RWPE1 (cell line): ENCODE measurements at regions not wholly inside any gene's neighbourhood (a gene's known extent, or its start where the extent isn't known, plus 50 kb on each side); places are given as distances from the start of the nearest gene placed in this dataset.
A peak's percentile ranks its signal among the peaks of the same experiment; 100 is the strongest.

ENCODE experiments used
- CTCF ChIA-PET: fragments of 350-600 bp; sonication (Branson Sonifier 250); formaldehyde crosslinking; extraction: SDS; loops from one replicate; lab custom pipeline; 2021; lab: Yijun Ruan, JAX
- POLR2A ChIA-PET: fragments of 400-600 bp; formaldehyde crosslinking; extraction: SDS; loops from one replicate; lab custom pipeline; 2020; ENCODE audit warnings: antibody characterized with exemption; ENCODE audit not compliant: low non-redundant PET; lab: Yijun Ruan, JAX
- DNase-seq: peaks from one replicate; pipeline ENCODE4 v3.0.0; 2012; ENCODE audit warnings: low spot score
- H3K27ac ChIP-seq: fragments of 450-650 bp; 2 replicates; pipeline ENCODE4 v1.5.1; 2017
- CTCF ChIP-seq: fragments of 450-650 bp; conservative IDR thresholded peaks from 2 replicates; pipeline ENCODE4 v1.5.1; 2017; ENCODE audit warnings: low read depth, mild to moderate bottlenecking

- CTCF ChIA-PET: no interaction called here
- no peak overlapping the region for H3K27ac ChIP-seq
- POLR2A ChIA-PET: no interaction called here
- TF ChIP-seq CTCF: no peak
- peak; percentile 71 for DNase-seq
Measured at GRCh38 chr1:57845041-57845440, 421.2 kb upstream of the DAB1 start.

DNA sequence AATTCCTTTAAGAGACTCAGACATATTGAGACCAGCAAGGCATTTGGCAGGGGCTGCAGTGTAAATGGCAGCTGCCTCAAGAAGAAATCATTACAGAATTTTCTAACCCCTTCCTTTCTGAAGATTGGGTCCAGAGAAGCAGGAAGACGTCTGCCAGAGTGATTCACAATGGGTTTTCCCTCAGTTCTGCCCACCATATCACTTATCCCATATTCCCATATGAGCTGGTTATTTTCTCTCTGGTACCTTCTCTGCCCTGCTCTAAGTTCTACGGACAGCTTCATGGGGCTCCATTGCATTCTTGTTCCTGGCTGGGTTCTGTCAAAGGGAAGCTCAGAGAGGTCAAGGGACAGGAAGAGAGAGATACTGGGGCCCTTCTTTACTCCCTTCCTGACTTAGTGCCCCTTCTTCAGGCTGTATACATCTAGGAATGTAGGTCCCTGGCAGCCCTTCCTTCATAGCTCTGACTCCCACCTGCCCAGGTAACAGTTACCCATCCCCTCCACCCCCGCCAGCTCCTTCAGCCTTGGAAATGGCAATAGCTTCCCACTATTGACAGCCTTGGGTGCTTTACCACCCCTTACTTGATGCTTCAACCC lies 420.6 kb upstream of the DAB1 start:
- peak; percentile 13 for DNase-seq
- no peak overlapping the region for H3K27ac ChIP-seq
- CTCF ChIA-PET: no interaction called here
- POLR2A ChIA-PET: no interaction called here
- no peak for TF ChIP-seq CTCF

GRCh38 chr1:57843760-57844159 lies 419.9 kb upstream of the DAB1 start:
- peak; percentile 23 for DNase-seq

GRCh38 chr1:57839526-57839925 lies 415.7 kb upstream of the DAB1 start:
- no peak for TF ChIP-seq CTCF
- no peak for DNase-seq
- H3K27ac ChIP-seq: no peak overlapping the region
- ChIA-PET POLR2A (no interaction called here), CTCF (no interaction called here)

More at GRCh38 chr1:57843760-57844159, 419.9 kb upstream of the DAB1 start:
- ChIA-PET POLR2A (no interaction called here), CTCF (no interaction called here)
- no peak for TF ChIP-seq CTCF
- no peak overlapping the region for H3K27ac ChIP-seq

DNA sequence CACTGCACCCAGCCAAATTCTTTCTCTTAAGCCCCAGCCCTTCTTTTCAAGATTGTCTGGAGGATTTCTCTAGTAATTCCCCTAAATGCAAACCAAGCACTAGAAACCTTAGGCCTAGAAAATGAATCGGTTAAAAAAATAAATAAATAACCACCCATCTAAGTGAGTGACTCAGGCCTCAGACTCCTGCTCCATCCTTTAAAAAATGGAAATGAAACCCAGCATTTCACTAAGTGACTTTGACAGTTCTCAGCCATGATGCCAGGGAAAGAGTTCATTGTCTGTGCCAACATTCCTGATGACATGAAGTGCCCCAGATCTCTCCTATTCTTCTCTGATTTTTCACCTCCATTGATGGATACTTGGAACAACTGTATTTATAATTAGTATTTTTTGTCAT lies 415.2 kb upstream of the DAB1 start:
- no peak for TF ChIP-seq CTCF
- DNase-seq: no peak
- ChIA-PET POLR2A (no interaction called here), CTCF (no interaction called here)
- H3K27ac ChIP-seq: no peak overlapping the region

DNA sequence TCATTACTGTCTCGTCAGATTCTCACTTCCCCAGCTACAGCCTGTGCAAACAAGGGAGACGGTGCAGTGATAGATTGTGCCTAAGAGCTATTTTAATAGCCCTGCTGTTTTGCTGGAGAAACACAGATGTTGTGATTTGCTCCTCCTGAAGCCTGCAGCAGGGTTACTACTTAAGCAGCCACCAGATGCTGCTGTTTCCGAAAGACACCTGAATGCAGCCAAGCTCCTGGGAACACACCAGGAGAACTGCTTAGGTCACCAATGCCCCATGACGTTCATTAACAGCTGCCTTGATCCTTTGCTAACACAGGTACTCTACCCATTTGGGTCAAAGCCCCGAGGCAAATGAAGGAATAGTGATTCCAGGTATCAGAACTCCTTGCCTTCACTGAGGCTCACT lies 411.8 kb upstream of the DAB1 start:
- DNase-seq: no peak
- no peak overlapping the region for H3K27ac ChIP-seq
- POLR2A ChIA-PET: no interaction called here
- no peak for TF ChIP-seq CTCF
- CTCF ChIA-PET: interaction anchor here (0.8 kb wide), 1 partner anchor 21 kb away, joined by 4 read pairs; no protein-coding TSS in a partner anchor
